Tibial artery (tissue), 4 donors: ENCODE measurements at regions not wholly inside any gene's neighbourhood (a gene's known extent, or its start where the extent isn't known, plus 50 kb on each side); places are given as distances from the start of the nearest gene placed in this dataset.

Experiments
- DNase-seq, 2 donors: peaks; one replicate each; pipeline ENCODE4 v3.0.0-alpha.2; 2019
- H3K27ac ChIP-seq, 2 donors: fragments of 200-600 bp; sonication (generic) in 1 of 2; 1 replicate in 1 of 2; 2 replicates in 1 of 2; pipeline ENCODE4 v1.5.1; 2018 to 2019; ENCODE audit warnings: mild to moderate bottlenecking in 1 of 2
- H3K27me3 ChIP-seq, 2 donors: fragments of 200-600 bp; sonication (generic) in 1 of 2; one replicate each; pipeline versions ENCODE4 v1.5.1 to v1.6.0; 2016 to 2019
- H3K36me3 ChIP-seq, 3 donors: fragments of 200-600 bp; sonication (generic) in 2 of 3; one replicate each; pipeline ENCODE4 v1.5.1; 2016 to 2019; ENCODE audit warnings: mild to moderate bottlenecking in 2 of 3
- H3K4me1 ChIP-seq, 4 donors: fragments of 200-600 bp; sonication (generic) in 2 of 4; 1 replicate in 3 of 4; 2 replicates in 1 of 4; pipeline ENCODE4 v1.5.1; 2016 to 2019
- H3K4me3 ChIP-seq, 2 donors: fragments of 200-600 bp; sonication (generic) in 1 of 2; 1 replicate in 1 of 2; 2 replicates in 1 of 2; pipeline ENCODE4 v1.5.1; 2018 to 2019; ENCODE audit warnings: mild to moderate bottlenecking in 2 of 2
- H3K9me3 ChIP-seq, 3 donors: fragments of 200-600 bp; sonication (generic) in 1 of 3; one replicate each; pipeline ENCODE4 v1.5.1; 2016 to 2019
- intact Hi-C: fragments of 100-400 bp; cut with DNase I; formaldehyde crosslinking; loops from one replicate; pipeline ENCODE4 v1.15.0; 2023; ENCODE audit warnings: low total_unique reads
- TF ChIP-seq, protein P1 (sequence below), 2 experiments: fragments of 200-600 bp in 1 of 2; fragments of 450-650 bp in 1 of 2; IDR thresholded peaks; one replicate each; pipeline ENCODE4 v1.5.1; 2017 to 2019; ENCODE audit warnings: antibody characterized with exemption in 2 of 2, mild to moderate bottlenecking in 1 of 2, moderate library complexity in 1 of 2

DNA sequence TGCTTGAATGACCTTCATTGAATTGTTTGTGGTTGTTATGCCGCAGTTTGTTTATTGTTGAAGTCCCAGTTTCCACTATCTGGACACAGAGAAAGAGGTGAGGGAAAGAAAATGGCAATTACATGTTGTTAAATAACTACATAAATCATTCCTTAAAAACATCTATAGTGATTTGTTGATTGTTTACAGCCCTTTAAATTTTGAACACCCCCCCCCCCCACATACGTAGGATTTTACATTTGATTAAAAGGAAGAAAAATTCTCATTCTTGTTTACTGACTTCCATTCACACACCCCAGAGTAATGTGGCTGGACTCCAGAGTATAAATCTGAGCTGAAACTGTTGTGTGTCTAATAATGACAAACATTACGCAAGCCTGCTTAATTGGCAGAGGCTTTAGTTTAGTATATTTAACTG lies 87.1 kb upstream of the FAM174A start:
- H3K9me3 ChIP-seq = no peaks in the 10 kb centered on the region
- TF ChIP-seq, protein P1, sequence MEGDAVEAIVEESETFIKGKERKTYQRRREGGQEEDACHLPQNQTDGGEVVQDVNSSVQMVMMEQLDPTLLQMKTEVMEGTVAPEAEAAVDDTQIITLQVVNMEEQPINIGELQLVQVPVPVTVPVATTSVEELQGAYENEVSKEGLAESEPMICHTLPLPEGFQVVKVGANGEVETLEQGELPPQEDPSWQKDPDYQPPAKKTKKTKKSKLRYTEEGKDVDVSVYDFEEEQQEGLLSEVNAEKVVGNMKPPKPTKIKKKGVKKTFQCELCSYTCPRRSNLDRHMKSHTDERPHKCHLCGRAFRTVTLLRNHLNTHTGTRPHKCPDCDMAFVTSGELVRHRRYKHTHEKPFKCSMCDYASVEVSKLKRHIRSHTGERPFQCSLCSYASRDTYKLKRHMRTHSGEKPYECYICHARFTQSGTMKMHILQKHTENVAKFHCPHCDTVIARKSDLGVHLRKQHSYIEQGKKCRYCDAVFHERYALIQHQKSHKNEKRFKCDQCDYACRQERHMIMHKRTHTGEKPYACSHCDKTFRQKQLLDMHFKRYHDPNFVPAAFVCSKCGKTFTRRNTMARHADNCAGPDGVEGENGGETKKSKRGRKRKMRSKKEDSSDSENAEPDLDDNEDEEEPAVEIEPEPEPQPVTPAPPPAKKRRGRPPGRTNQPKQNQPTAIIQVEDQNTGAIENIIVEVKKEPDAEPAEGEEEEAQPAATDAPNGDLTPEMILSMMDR (IDR thresholded peaks at IDR 0.05) = no peak
- DNase-seq = no peak
- H3K27ac ChIP-seq = no peak overlapping the region
- no peak overlapping the region for H3K4me3 ChIP-seq
- no peaks in the 10 kb centered on the region for H3K36me3 ChIP-seq
- H3K4me1 ChIP-seq = no peaks in the 10 kb centered on the region
- intact Hi-C loops = no loop called here
- H3K27me3 ChIP-seq = no peaks in the 10 kb centered on the region

DNA sequence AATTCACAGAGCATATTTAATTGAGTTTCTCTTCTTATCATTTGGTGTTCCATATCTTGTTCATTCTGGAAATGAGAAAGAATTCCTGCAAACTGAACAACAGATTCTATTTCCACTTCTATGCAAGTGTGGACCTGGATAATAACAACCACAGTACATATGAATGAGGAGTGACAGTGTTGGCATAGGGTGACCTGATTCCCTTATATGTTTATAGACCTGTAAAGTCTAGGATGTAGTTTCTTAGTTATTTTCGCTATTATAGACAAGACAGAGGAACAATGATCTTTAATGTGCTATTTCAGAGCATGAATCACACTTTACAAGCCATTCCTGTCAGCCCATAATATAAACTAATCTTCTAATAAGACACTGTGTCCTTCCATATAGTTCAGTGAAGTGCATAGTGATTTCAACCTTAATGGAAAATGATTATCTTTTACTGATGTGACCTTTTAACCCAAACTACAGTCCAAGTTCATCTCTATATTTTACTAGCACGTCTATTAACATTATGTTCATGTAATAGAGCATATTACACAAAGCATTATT lies 88.2 kb upstream of the FAM174A start:
- Histone ChIP-seq H3K27ac (no peak overlapping the region), H3K36me3 (no peaks in the 10 kb centered on the region), H3K4me3 (no peak overlapping the region), H3K27me3 (no peaks in the 10 kb centered on the region), H3K4me1 (no peaks in the 10 kb centered on the region), H3K9me3 (no peaks in the 10 kb centered on the region)
- DNase-seq = no peak
- intact Hi-C loops = no loop called here
- TF ChIP-seq, protein P1 (IDR thresholded peaks at IDR 0.05) = no peak

DNA sequence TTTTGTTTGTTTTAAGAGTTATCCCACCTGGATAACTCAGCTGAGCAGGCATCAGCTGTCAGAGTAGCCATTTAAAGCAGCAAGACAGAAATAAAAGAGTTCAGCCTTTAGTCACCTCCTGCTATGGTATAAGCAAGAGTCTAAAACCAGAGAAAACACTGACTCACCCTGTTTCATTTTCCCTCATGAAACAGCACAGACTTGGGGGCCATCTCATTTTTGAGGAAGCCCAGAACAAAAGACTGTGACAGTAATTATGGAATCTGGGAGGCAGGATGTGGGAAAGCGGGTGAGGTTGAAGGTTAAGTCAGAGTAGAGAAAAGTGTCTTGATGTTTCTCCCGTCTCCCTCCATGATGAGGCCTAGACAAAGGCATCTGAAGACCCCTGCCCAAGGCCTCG lies 90.2 kb upstream of the FAM174A start:
- H3K9me3 ChIP-seq = no peaks in the 10 kb centered on the region
- no peak for DNase-seq
- intact Hi-C loops = no loop called here
- H3K27ac ChIP-seq = no peak overlapping the region
- no peaks in the 10 kb centered on the region for H3K27me3 ChIP-seq
- H3K4me1 ChIP-seq = no peaks in the 10 kb centered on the region
- no peaks in the 10 kb centered on the region for H3K36me3 ChIP-seq
- TF ChIP-seq, protein P1 (IDR thresholded peaks at IDR 0.05) = no peak
- H3K4me3 ChIP-seq = no peak overlapping the region

DNA sequence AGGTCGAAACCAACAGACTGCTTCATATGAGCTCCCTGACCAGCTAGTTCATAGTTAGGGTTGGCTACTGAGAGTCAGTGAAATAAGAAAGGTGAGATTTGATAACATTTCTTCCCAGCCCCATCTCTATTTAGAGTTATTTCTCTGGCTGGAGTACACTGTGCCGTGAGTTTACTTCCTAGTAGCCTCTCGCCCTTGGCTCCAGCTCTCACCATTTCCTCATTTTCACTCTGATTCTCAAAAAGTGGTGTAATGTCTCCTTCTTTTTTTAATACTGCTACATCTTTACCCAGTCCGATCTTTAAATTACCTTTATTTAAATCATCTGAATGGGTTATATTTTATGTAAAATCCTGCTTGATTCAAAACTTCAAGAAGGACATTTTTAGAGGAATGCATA lies 100.4 kb upstream of the FAM174A start:
- Histone ChIP-seq H3K36me3 (no peaks in the 10 kb centered on the region), H3K9me3 (no peaks in the 10 kb centered on the region), H3K4me3 (no peak overlapping the region), H3K27me3 (no peaks in the 10 kb centered on the region), H3K27ac (no peak overlapping the region), H3K4me1 (no peaks in the 10 kb centered on the region)
- TF ChIP-seq, protein P1 (IDR thresholded peaks at IDR 0.05) = no peak
- intact Hi-C loops = no loop called here
- DNase-seq = no peak

DNA sequence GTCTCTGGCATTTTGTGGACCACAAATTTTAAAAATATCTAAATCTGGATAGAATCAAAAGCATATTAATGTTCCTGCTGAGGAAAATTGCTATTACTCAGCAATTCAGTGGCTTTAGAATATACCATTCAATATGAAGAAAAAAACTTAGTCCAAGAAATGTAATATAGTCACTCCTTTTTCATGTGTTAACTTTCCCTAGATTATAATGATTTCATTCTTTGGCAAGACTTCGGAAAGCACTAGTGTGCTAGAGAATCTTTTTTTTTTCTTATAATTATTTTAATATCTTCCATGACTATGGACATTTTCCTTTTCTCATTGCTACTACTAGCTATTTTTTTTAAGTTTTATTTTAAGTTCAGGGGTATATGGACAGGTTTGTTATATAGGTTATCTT lies 102.4 kb upstream of the FAM174A start:
- no peaks in the 10 kb centered on the region for H3K9me3 ChIP-seq
- no peak overlapping the region for H3K27ac ChIP-seq
- TF ChIP-seq, protein P1 (IDR thresholded peaks at IDR 0.05) = no peak
- no peak overlapping the region for H3K4me3 ChIP-seq
- no peaks in the 10 kb centered on the region for H3K36me3 ChIP-seq
- no peaks in the 10 kb centered on the region for H3K27me3 ChIP-seq
- H3K4me1 ChIP-seq = no peaks in the 10 kb centered on the region
- intact Hi-C loops = no loop called here
- DNase-seq = no peak
